ENCODE measurements at regions not wholly inside any gene's neighbourhood (a gene's known extent, or its start where the extent isn't known, plus 50 kb on each side); places are given as distances from the start of the nearest gene placed in this dataset.

- no peak overlapping the region for H3K27ac ChIP-seq
- no peak for TF ChIP-seq ZFX (IDR thresholded peaks at IDR 0.05)
- TF ChIP-seq CTCF (conservative IDR thresholded peaks at IDR 0.05), result no peak
Observed at GRCh38 chr5:152456815-152457443, 51.9 kb upstream of the NMUR2 start.

DNA sequence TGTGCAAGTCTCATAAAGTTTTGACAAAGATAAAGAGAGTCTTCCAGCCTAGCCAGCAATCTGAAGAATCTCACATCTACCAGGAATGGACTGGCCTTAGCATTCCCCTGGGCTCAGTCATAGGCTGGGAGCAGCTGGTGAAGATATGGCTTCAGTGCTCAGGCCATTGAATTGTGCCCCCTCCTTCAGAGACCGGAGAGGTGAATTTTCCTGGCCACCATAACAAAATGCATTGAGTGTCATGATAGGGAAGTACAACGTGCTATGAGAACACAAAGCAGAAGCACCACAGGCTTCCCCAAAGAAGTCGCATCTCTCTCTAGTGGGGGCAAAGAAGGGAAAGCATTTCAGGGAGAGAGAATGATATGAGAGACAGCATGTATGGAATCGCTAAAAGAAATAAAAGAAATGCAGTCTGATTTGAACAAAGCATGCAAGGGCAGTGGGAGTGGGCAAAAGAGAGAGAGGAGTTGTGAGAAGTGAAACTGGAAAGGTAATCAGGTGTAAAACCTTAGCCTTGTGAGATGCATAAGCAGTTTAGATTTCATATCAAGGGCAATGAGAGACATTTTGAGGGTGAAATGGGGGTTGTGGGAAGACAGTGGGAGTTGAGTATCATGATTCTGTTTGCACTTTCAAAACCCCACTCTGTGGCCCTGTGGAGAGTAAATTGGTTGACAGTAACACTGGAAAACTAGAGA lies 57.1 kb upstream of the NMUR2 start:
- TF ChIP-seq CTCF (conservative IDR thresholded peaks at IDR 0.05), result no peak
- no peak for TF ChIP-seq ZFX (IDR thresholded peaks at IDR 0.05)
- no peak overlapping the region for H3K27ac ChIP-seq

- no peak overlapping the region for H3K27ac ChIP-seq
- no peak for TF ChIP-seq ZFX (IDR thresholded peaks at IDR 0.05)
- no peak for TF ChIP-seq CTCF (conservative IDR thresholded peaks at IDR 0.05)
Observed at GRCh38 chr5:152464048-152464447, 59.0 kb upstream of the NMUR2 start.

DNA sequence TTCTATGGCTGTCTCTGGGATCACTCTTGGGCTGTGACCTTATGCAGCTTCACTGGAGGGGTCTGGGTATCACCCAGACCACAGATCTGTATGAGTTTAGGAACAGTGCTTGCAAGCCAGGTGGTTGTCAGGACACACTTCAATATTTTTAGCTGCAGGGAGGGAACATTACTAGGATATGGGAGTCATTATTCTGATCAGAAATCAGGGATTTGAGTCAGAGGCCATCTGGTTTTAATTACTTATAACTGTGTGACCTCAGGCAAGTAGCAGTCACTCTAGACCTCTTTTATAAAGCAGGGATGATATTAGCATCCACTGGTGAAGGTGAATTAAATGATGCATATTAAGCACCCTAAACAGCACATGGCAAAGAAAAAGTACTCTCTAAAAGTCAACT lies 60.1 kb upstream of the NMUR2 start:
- no peak for TF ChIP-seq ZFX (IDR thresholded peaks at IDR 0.05)
- no peak for TF ChIP-seq CTCF (conservative IDR thresholded peaks at IDR 0.05)
- H3K27ac ChIP-seq, result no peak overlapping the region

DNA sequence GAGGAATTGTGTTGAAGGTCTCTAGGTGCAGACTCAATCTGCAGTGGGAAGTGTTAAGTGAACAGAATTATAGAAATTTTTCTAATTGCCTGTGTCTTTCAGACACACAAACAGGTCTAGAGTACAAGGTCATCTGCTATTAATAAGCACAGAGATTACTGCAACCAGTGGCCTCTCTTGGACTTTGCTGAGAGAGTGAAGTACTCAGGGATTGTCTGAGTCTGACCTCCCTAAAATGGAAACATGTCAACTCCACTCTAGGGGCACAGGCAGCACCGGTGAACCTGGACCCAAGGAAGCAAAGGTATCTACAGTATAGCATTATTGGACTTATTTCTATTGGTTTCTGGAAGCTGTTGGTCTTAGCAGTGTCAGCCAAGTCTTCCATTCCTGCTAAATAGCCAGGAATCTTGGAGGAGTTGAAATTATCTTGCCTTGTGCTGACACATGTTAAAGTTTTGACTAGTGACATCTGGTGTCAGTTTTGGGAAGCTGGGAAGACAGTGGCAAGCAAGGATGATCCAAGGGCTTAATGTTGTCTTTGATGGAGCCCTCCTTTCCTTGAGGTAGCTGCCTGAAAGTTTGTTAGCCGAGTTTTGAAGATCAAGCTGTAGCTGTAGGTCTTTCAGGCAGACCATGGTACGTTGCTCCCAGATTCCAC lies 61.1 kb upstream of the NMUR2 start:
- no peak overlapping the region for H3K27ac ChIP-seq
- no peak for TF ChIP-seq CTCF (conservative IDR thresholded peaks at IDR 0.05)
- no peak for TF ChIP-seq ZFX (IDR thresholded peaks at IDR 0.05)

DNA sequence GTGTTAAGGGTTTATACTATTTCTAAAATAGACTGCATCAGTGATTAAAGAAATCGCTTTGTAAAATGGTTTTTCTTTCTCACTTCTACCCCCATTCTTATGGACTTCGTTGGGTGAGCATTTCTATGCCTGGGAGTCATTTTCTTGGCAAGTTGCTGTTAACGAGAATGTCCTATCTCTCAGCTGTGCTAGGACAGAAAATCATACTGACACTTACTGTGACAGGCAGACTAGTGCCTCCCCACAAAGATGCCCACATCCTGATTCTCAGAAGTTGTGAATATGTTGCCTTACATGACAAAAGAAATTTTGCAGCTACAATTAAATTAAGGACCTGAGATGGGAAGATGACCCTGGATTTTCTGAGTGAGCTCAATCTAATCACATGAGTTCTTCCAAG lies 65.1 kb upstream of the NMUR2 start:
- H3K27ac ChIP-seq, result no peak overlapping the region
- no peak for TF ChIP-seq CTCF (conservative IDR thresholded peaks at IDR 0.05)

- no peak for TF ChIP-seq CTCF (conservative IDR thresholded peaks at IDR 0.05)
- no peak for TF ChIP-seq ZFX (IDR thresholded peaks at IDR 0.05)
- no peak overlapping the region for H3K27ac ChIP-seq
Observed at GRCh38 chr5:152472083-152472482, 67.0 kb upstream of the NMUR2 start.

All from C4-2B (cell line).